GM23338 (cell line): ENCODE measurements at regions not wholly inside any gene's neighbourhood (a gene's known extent, or its start where the extent isn't known, plus 50 kb on each side); places are given as distances from the start of the nearest gene placed in this dataset.

Experiments used
- ATAC-seq: fragments of 200-7000 bp; cut with Tn5 transposase; 3 replicates; pipeline ENCODE4 v1.9.1; 2020
- DNase-seq: peaks from one replicate; pipeline ENCODE4 v3.0.0-alpha.2; 2015; ENCODE audit warnings: low spot score
- H2AFZ ChIP-seq: fragments of 200-600 bp; sonication (generic); 2 replicates; pipeline ENCODE4 v1.8.0; 2016; ENCODE audit warnings: antibody characterized with exemption, mild to moderate bottlenecking, moderate library complexity
- H3F3A ChIP-seq: fragments of 200-600 bp; sonication (generic); replicated peaks from 2 replicates; pipeline ENCODE4 v1.8.0; 2017; ENCODE audit warnings: antibody characterized with exemption, mixed run types, low read depth
- H3K27ac ChIP-seq: fragments of 200-600 bp; sonication (generic); 2 replicates; pipeline ENCODE4 v1.6.1; 2016; ENCODE audit warnings: low read depth
- H3K27me3 ChIP-seq: fragments of 200-600 bp; sonication (generic); 2 replicates; pipeline ENCODE4 v1.8.0; 2016; ENCODE audit warnings: mild to moderate bottlenecking, mixed run types, moderate library complexity; ENCODE audit not compliant: insufficient read depth
- H3K36me3 ChIP-seq: fragments of 200-600 bp; sonication (generic); 2 replicates; pipeline ENCODE4 v1.8.0; 2016; ENCODE audit warnings: mild to moderate bottlenecking; ENCODE audit not compliant: insufficient read depth
- H3K4me1 ChIP-seq: fragments of 200-600 bp; sonication (generic); 2 replicates; pipeline ENCODE4 v1.8.0; 2016; ENCODE audit warnings: mild to moderate bottlenecking, moderate library complexity; ENCODE audit not compliant: insufficient read depth
- H3K4me2 ChIP-seq: fragments of 200-600 bp; sonication (generic); 2 replicates; pipeline ENCODE4 v1.7.1; 2017; ENCODE audit warnings: mixed run types
- H3K4me3 ChIP-seq: fragments of 200-600 bp; sonication (generic); 2 replicates; pipeline ENCODE4 v1.6.1; 2016; ENCODE audit warnings: mixed run types
- H3K79me2 ChIP-seq: fragments of 200-600 bp; sonication (generic); replicated peaks from 2 replicates; pipeline ENCODE4 v1.8.0; 2017; ENCODE audit warnings: mild to moderate bottlenecking; ENCODE audit not compliant: insufficient read depth
- H3K9me2 ChIP-seq: fragments of 200-600 bp; sonication (generic); 2 replicates; pipeline ENCODE4 v1.8.0; 2017; ENCODE audit not compliant: insufficient read depth
- H4K20me1 ChIP-seq: fragments of 200-600 bp; sonication (generic); replicated peaks from 2 replicates; pipeline ENCODE4 v1.8.0; 2017; ENCODE audit warnings: mild to moderate bottlenecking; ENCODE audit not compliant: insufficient read depth
- H3K27ac Mint-ChIP-seq: 2 replicates; pipeline ENCODE4 v1.8.0; 2020; ENCODE audit warnings: inconsistent platforms, mild to moderate bottlenecking, moderate library complexity, mixed read lengths
- H3K27me3 Mint-ChIP-seq: 3 replicates; pipeline ENCODE4 v1.8.0; 2022; ENCODE audit warnings: low read depth, mild to moderate bottlenecking, moderate library complexity, mixed read lengths, inconsistent platforms; ENCODE audit not compliant: insufficient read depth, poor library complexity
- H3K36me3 Mint-ChIP-seq: 3 replicates; pipeline ENCODE4 v1.8.0; 2021; ENCODE audit warnings: low read depth, mild to moderate bottlenecking, inconsistent platforms, moderate library complexity, mixed read lengths
- H3K4me1 Mint-ChIP-seq: 3 replicates; pipeline ENCODE4 v1.8.0; 2020; ENCODE audit warnings: mild to moderate bottlenecking, inconsistent platforms, mixed read lengths
- H3K4me3 Mint-ChIP-seq: 3 replicates; pipeline ENCODE4 v1.8.0; 2021; ENCODE audit warnings: moderate library complexity, mild to moderate bottlenecking, inconsistent platforms, mixed read lengths
- H3K9me3 Mint-ChIP-seq: 3 replicates; pipeline ENCODE4 v1.8.0; 2020; ENCODE audit warnings: moderate library complexity, mild to moderate bottlenecking, inconsistent platforms, mixed read lengths
- CTCF ChIP-seq, 2 experiments: fragments of 200-600 bp in 1 of 2; sonication (generic) in 1 of 2; conservative IDR thresholded peaks; 2 replicates each; pipeline versions ENCODE4 v1.5.1 to v1.6.1; 2016 to 2017; ENCODE audit warnings: antibody characterized with exemption in 2 of 2, low read depth in 2 of 2, mild to moderate bottlenecking in 2 of 2, moderate library complexity in 1 of 2
- ETS1 ChIP-seq: IDR thresholded peaks from 2 replicates; pipeline ENCODE4 v1.6.1; 2016; ENCODE audit warnings: antibody characterized with exemption
- EZH2phosphoT487 ChIP-seq: fragments of 200-600 bp; sonication (generic); IDR thresholded peaks from one replicate; pipeline ENCODE4 v1.8.1; 2018; ENCODE audit warnings: antibody characterized with exemption; ENCODE audit not compliant: unreplicated experiment
- JUNB ChIP-seq: IDR thresholded peaks from one replicate; pipeline ENCODE4 v1.6.1; 2016; ENCODE audit warnings: antibody characterized with exemption; ENCODE audit not compliant: unreplicated experiment
- NANOG ChIP-seq: IDR thresholded peaks from 2 replicates; pipeline ENCODE4 v1.6.1; 2016; ENCODE audit warnings: antibody characterized with exemption, borderline replicate concordance
- POLR2AphosphoS5 ChIP-seq: IDR thresholded peaks from 2 replicates; pipeline ENCODE4 v1.6.1; 2016; ENCODE audit warnings: antibody characterized with exemption, low read depth
- REST ChIP-seq: IDR thresholded peaks from one replicate; pipeline ENCODE4 v1.6.1; 2018; ENCODE audit warnings: antibody characterized with exemption; ENCODE audit not compliant: unreplicated experiment
- STAT1 ChIP-seq: IDR thresholded peaks from one replicate; pipeline ENCODE4 v1.6.1; 2016; ENCODE audit warnings: antibody characterized with exemption; ENCODE audit not compliant: unreplicated experiment
- ZNF114 ChIP-seq: fragments of 250-450 bp; sonication (Bioruptor Pico); IDR thresholded peaks from 2 replicates; pipeline ENCODE4 v1.5.0; 2020; ENCODE audit warnings: mild to moderate bottlenecking, moderate library complexity
- ZNF331 ChIP-seq: fragments of 250-450 bp; sonication (Bioruptor Pico); IDR thresholded peaks from 2 replicates; pipeline ENCODE4 v1.5.0; 2020; ENCODE audit warnings: low read depth, mild to moderate bottlenecking, moderate library complexity

GRCh38 chr5:60497706-60498500, 202.1 kb downstream of the DEPDC1B start (continued):
- TF ChIP-seq ETS1 (no peak), ZNF114 (CRISPR knock-in tag) (no peak), POLR2AphosphoS5 (no peak), CTCF (conservative IDR thresholded peaks at IDR 0.05; ENCODE audit: low read depth in 2 of 2) (no peak), REST (no peak), NANOG (no peak), JUNB (no peak), ZNF331 (CRISPR knock-in tag) (no peak), EZH2phosphoT487 (no peak)

GRCh38 chr5:60495644-60496520, 204.1 kb downstream of the DEPDC1B start:
- H3F3A ChIP-seq: no peaks in the 10 kb centered on the region
- no peak overlapping the region for H3K27ac Mint-ChIP-seq
- ATAC-seq (no peak), DNase-seq (no peak)
- H3K36me3 Mint-ChIP-seq: no peaks in the 10 kb centered on the region
- no peaks in the 10 kb centered on the region for H3K79me2 ChIP-seq
- H3K36me3 ChIP-seq: no peaks in the 10 kb centered on the region
- H4K20me1 ChIP-seq: no peaks in the 10 kb centered on the region
- peaks cover 21% of the 10 kb centered on the region for H3K4me1 Mint-ChIP-seq
- H3K9me3 Mint-ChIP-seq: no peaks in the 10 kb centered on the region
- no peaks in the 10 kb centered on the region for H3K27me3 Mint-ChIP-seq
- no peak overlapping the region for H3K4me3 ChIP-seq
- no peaks in the 10 kb centered on the region for H3K9me2 ChIP-seq
- H3K27me3 ChIP-seq: no peaks in the 10 kb centered on the region
- H3K27ac ChIP-seq: no peak overlapping the region
- no peak overlapping the region for H2AFZ ChIP-seq
- H3K4me1 ChIP-seq: peaks cover 14% of the 10 kb centered on the region
- H3K4me3 Mint-ChIP-seq: no peak overlapping the region
- no peak overlapping the region for H3K4me2 ChIP-seq
- no peak for TF ChIP-seq ETS1
- TF ChIP-seq POLR2AphosphoS5: no peak
- no peak for TF ChIP-seq JUNB
- no peak for TF ChIP-seq ZNF114 (CRISPR knock-in tag)
- TF ChIP-seq STAT1: no peak
